ENCODE measurements at regions not wholly inside any gene's neighbourhood (a gene's known extent, or its start where the extent isn't known, plus 50 kb on each side); places are given as distances from the start of the nearest gene placed in this dataset.

DNA sequence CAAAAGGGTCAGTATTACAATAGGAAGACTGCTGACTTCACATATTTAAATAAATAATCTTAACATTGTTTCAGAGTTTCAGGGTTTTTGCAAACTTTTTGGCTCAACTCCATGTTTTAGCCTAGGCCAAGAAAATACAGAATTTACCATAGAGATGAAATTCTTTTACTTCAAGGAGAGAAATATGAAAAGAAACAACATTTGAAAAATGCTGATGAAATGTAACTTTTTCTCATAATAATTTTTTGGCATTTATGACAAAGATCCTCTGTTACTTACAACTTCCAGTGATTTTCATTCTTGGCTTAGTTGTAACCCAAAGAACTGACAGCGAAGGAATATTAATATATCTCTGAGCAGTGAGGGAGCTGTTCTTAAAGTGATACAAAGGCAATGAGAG lies 316.1 kb upstream of the EMCN start:
- TF ChIP-seq, protein P1, sequence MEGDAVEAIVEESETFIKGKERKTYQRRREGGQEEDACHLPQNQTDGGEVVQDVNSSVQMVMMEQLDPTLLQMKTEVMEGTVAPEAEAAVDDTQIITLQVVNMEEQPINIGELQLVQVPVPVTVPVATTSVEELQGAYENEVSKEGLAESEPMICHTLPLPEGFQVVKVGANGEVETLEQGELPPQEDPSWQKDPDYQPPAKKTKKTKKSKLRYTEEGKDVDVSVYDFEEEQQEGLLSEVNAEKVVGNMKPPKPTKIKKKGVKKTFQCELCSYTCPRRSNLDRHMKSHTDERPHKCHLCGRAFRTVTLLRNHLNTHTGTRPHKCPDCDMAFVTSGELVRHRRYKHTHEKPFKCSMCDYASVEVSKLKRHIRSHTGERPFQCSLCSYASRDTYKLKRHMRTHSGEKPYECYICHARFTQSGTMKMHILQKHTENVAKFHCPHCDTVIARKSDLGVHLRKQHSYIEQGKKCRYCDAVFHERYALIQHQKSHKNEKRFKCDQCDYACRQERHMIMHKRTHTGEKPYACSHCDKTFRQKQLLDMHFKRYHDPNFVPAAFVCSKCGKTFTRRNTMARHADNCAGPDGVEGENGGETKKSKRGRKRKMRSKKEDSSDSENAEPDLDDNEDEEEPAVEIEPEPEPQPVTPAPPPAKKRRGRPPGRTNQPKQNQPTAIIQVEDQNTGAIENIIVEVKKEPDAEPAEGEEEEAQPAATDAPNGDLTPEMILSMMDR (conservative IDR thresholded peaks at IDR 0.05; ENCODE audit: low read depth, low read length), result no peak
- H3K9ac ChIP-seq, result no peak overlapping the region
- no peak overlapping the region for H3K4me3 ChIP-seq (IDR thresholded peaks at IDR 0.05; ENCODE audit: insufficient read depth, low read depth, low read length)
- H3K4me2 ChIP-seq, result no peak overlapping the region
- H3K27ac ChIP-seq, result no peak overlapping the region
- H3K4me1 ChIP-seq (ENCODE audit: low read depth, poor library complexity, severe bottlenecking), result no peaks in the 10 kb centered on the region
- no peak overlapping the region for H2AFZ ChIP-seq (ENCODE audit: low read depth)
- H3K27me3 ChIP-seq (ENCODE audit: insufficient read depth, low read depth), result no peaks in the 10 kb centered on the region
- no peaks in the 10 kb centered on the region for H3K79me2 ChIP-seq (ENCODE audit: insufficient read depth, low read depth)
- no peaks in the 10 kb centered on the region; the same call in 1 of the 2 replicates for H3K36me3 ChIP-seq (ENCODE audit: insufficient read depth)
- H4K20me1 ChIP-seq (ENCODE audit: insufficient read depth), result no peaks in the 10 kb centered on the region

DNA sequence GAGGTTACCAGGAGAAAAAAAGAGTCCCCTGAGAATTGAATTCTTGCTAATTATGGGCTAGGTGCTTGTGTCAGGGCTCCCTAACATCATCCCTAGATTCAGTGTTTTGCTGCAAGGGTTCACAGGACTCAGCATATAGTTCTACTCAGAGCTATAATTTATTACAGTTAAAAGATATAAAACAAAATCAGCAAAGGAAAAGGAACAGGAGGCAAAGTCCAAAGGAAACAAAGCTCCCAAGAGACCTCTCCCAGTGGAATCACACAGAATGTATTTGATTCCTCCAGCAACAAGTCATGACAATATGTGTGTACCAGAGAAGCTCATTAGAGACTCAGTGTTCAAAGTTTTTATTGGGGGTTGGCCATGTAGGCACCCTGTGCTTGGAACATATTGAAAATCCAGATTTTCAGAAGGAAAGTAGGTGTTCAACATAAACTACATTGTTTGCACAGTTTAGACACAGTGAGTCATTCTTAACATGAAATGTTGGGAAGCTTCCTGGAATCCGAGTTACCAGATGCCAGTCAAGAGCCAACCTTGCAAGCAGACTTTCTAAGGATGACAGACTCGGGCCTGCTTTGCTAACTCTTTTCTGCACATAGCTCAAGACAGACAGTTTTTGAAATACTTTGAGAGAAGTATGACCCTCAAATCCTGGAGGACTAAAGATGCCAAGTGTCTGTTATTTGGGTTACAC lies 311.3 kb upstream of the EMCN start:
- Histone ChIP-seq H2AFZ (ENCODE audit: low read depth) (no peak overlapping the region), H3K4me2 (no peak overlapping the region), H4K20me1 (ENCODE audit: insufficient read depth) (no peaks in the 10 kb centered on the region), H3K36me3 (ENCODE audit: insufficient read depth) (no peaks in the 10 kb centered on the region), H3K4me1 (ENCODE audit: low read depth, poor library complexity, severe bottlenecking) (no peaks in the 10 kb centered on the region), H3K27ac (no peak overlapping the region), H3K79me2 (ENCODE audit: insufficient read depth, low read depth) (no peaks in the 10 kb centered on the region), H3K27me3 (ENCODE audit: insufficient read depth, low read depth) (no peaks in the 10 kb centered on the region), H3K4me3 (IDR thresholded peaks at IDR 0.05; ENCODE audit: insufficient read depth, low read depth, low read length) (no peak overlapping the region), H3K9ac (no peak overlapping the region)
- TF ChIP-seq, protein P1 (conservative IDR thresholded peaks at IDR 0.05; ENCODE audit: low read depth, low read length), result no peak

DNA sequence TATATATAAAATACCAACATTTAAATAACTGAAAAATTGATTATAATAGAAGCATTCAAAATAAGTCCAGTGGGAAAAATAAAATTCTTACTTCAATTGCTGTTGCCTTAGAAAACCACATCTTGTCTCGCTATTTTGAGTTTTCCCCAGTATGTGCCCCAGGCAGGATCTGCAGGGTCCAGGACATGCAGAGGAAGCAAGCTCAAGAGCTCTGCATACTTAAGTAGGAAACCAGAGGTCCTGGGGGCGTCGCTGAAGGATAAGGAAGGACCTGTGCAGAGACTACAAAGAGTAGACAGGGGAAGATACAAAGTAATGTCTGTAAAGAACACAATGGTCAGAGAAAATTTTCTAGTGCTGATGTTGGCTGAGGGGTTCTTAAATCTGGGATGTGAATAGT lies 310.5 kb upstream of the EMCN start:
- Histone ChIP-seq H3K9ac (no peak overlapping the region), H3K27me3 (ENCODE audit: insufficient read depth, low read depth) (no peaks in the 10 kb centered on the region), H3K4me1 (ENCODE audit: low read depth, poor library complexity, severe bottlenecking) (no peaks in the 10 kb centered on the region), H3K4me2 (no peak overlapping the region), H2AFZ (ENCODE audit: low read depth) (no peak overlapping the region), H4K20me1 (ENCODE audit: insufficient read depth) (no peaks in the 10 kb centered on the region), H3K36me3 (ENCODE audit: insufficient read depth) (no peaks in the 10 kb centered on the region), H3K27ac (no peak overlapping the region), H3K79me2 (ENCODE audit: insufficient read depth, low read depth) (no peaks in the 10 kb centered on the region), H3K4me3 (IDR thresholded peaks at IDR 0.05; ENCODE audit: insufficient read depth, low read depth, low read length) (no peak overlapping the region)
- TF ChIP-seq, protein P1 (conservative IDR thresholded peaks at IDR 0.05; ENCODE audit: low read depth, low read length), result no peak

DNA sequence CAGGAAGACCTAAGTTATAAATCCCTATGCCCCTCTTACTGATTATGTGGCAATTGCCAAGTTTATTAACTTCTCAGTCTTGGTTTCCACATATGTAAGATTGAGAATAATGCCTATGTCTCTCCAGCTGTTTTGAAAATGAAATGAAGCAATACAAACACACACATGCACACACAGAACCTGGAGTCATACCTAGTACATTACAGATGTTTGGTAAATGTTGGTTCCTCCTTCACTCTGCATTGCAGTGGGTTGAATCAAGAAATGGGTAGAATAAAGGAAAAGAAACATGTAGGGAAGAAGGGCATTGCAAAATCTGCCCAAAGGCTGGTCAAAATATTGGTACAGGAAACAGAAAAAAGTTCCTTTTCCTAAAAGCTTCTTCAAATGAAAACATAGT lies 309.9 kb upstream of the EMCN start:
- Histone ChIP-seq H3K4me3 (IDR thresholded peaks at IDR 0.05; ENCODE audit: insufficient read depth, low read depth, low read length) (no peak overlapping the region), H2AFZ (ENCODE audit: low read depth) (no peak overlapping the region), H3K27me3 (ENCODE audit: insufficient read depth, low read depth) (no peaks in the 10 kb centered on the region), H3K27ac (no peak overlapping the region), H3K36me3 (ENCODE audit: insufficient read depth) (no peaks in the 10 kb centered on the region), H3K79me2 (ENCODE audit: insufficient read depth, low read depth) (no peaks in the 10 kb centered on the region), H3K9ac (no peak overlapping the region), H3K4me2 (no peak overlapping the region), H4K20me1 (ENCODE audit: insufficient read depth) (no peaks in the 10 kb centered on the region), H3K4me1 (ENCODE audit: low read depth, poor library complexity, severe bottlenecking) (no peaks in the 10 kb centered on the region)
- TF ChIP-seq, protein P1 (conservative IDR thresholded peaks at IDR 0.05; ENCODE audit: low read depth, low read length), result no peak

All from KMS-11 (cell line).